ENCODE measurements at regions not wholly inside any gene's neighbourhood (a gene's known extent, or its start where the extent isn't known, plus 50 kb on each side); places are given as distances from the start of the nearest gene placed in this dataset.

GRCh38 chr12:90298289-90298948 lies 589.8 kb upstream of the ATP2B1 start:
- Histone ChIP-seq H3K4me3 (ENCODE audit: insufficient read depth, low read length, poor library complexity, severe bottlenecking) (no peak overlapping the region), H3K36me3 (ENCODE audit: low read length) (no peaks in the 10 kb centered on the region), H4K20me1 (ENCODE audit: low read depth, low read length) (no peaks in the 10 kb centered on the region), H2AFZ (ENCODE audit: low read depth, low read length, severe bottlenecking) (no peak overlapping the region), H3K27ac (ENCODE audit: low read depth, low read length) (no peak overlapping the region), H3K9ac (ENCODE audit: low read length) (no peak overlapping the region), H3K27me3 (ENCODE audit: low read length) (no peaks in the 10 kb centered on the region), H3K9me3 (ENCODE audit: insufficient read depth, low read length) (no peaks in the 10 kb centered on the region), H3K9me2 (replicated peaks; ENCODE audit: insufficient read depth, low read length) (no peaks in the 10 kb centered on the region), H3K79me2 (ENCODE audit: insufficient read depth, low read length) (no peaks in the 10 kb centered on the region), H3K4me2 (ENCODE audit: low read depth, low read length, poor library complexity, severe bottlenecking) (no peak overlapping the region), H3F3A (ENCODE audit: insufficient read depth) (no peaks in the 10 kb centered on the region)
- no peak for TF ChIP-seq EZH2phosphoT487 (conservative IDR thresholded peaks at IDR 0.05; ENCODE audit: low read length)
- TF ChIP-seq, protein P1, sequence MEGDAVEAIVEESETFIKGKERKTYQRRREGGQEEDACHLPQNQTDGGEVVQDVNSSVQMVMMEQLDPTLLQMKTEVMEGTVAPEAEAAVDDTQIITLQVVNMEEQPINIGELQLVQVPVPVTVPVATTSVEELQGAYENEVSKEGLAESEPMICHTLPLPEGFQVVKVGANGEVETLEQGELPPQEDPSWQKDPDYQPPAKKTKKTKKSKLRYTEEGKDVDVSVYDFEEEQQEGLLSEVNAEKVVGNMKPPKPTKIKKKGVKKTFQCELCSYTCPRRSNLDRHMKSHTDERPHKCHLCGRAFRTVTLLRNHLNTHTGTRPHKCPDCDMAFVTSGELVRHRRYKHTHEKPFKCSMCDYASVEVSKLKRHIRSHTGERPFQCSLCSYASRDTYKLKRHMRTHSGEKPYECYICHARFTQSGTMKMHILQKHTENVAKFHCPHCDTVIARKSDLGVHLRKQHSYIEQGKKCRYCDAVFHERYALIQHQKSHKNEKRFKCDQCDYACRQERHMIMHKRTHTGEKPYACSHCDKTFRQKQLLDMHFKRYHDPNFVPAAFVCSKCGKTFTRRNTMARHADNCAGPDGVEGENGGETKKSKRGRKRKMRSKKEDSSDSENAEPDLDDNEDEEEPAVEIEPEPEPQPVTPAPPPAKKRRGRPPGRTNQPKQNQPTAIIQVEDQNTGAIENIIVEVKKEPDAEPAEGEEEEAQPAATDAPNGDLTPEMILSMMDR (IDR thresholded peaks at IDR 0.05; ENCODE audit: insufficient read depth, low read length, poor library complexity, severe bottlenecking): no peak

- TF ChIP-seq, protein P1 (IDR thresholded peaks at IDR 0.05; ENCODE audit: insufficient read depth, low read length, poor library complexity, severe bottlenecking): no peak
- TF ChIP-seq EZH2phosphoT487 (conservative IDR thresholded peaks at IDR 0.05; ENCODE audit: low read length): no peak
- Histone ChIP-seq H3K9ac (ENCODE audit: low read length) (no peak overlapping the region), H3K4me2 (ENCODE audit: low read depth, low read length, poor library complexity, severe bottlenecking) (no peak overlapping the region), H3K79me2 (ENCODE audit: insufficient read depth, low read length) (no peaks in the 10 kb centered on the region), H3K27me3 (ENCODE audit: low read length) (no peaks in the 10 kb centered on the region), H3K4me3 (ENCODE audit: insufficient read depth, low read length, poor library complexity, severe bottlenecking) (no peak overlapping the region), H3F3A (ENCODE audit: insufficient read depth) (no peaks in the 10 kb centered on the region), H3K36me3 (ENCODE audit: low read length) (no peaks in the 10 kb centered on the region), H3K9me2 (replicated peaks; ENCODE audit: insufficient read depth, low read length) (no peaks in the 10 kb centered on the region), H3K9me3 (ENCODE audit: insufficient read depth, low read length) (no peaks in the 10 kb centered on the region), H2AFZ (ENCODE audit: low read depth, low read length, severe bottlenecking) (no peak overlapping the region), H3K27ac (ENCODE audit: low read depth, low read length) (no peak overlapping the region), H4K20me1 (ENCODE audit: low read depth, low read length) (no peaks in the 10 kb centered on the region)
Measured at GRCh38 chr12:90295858-90296257, 587.2 kb upstream of the ATP2B1 start.

DNA sequence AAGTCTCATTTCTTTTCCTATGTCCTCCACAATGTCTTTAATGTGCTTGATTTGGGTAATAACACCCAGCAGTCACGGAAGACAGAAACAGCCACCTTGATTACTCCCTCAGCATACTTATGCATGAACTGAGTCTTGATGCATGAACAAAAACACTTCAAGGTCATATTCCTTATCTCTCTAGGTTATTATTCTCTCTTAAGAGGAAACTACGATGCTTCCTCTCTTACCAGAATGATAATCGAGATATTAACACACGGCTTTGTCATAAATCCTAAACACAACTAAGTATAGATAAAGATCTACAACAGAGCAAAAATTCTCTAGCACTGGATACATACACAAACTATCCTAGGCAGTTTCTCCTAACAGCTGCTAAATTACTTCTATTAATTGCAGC lies 583.5 kb upstream of the ATP2B1 start:
- Histone ChIP-seq H3K27ac (ENCODE audit: low read depth, low read length) (no peak overlapping the region), H2AFZ (ENCODE audit: low read depth, low read length, severe bottlenecking) (no peak overlapping the region), H4K20me1 (ENCODE audit: low read depth, low read length) (no peaks in the 10 kb centered on the region), H3K9me2 (replicated peaks; ENCODE audit: insufficient read depth, low read length) (no peaks in the 10 kb centered on the region), H3F3A (ENCODE audit: insufficient read depth) (no peaks in the 10 kb centered on the region), H3K4me3 (ENCODE audit: insufficient read depth, low read length, poor library complexity, severe bottlenecking) (no peak overlapping the region), H3K36me3 (ENCODE audit: low read length) (no peaks in the 10 kb centered on the region), H3K27me3 (ENCODE audit: low read length) (no peaks in the 10 kb centered on the region), H3K9ac (ENCODE audit: low read length) (no peak overlapping the region), H3K4me2 (ENCODE audit: low read depth, low read length, poor library complexity, severe bottlenecking) (no peak overlapping the region), H3K9me3 (ENCODE audit: insufficient read depth, low read length) (peaks cover 5% of the 10 kb centered on the region; the same call in 1 of the 2 replicates), H3K79me2 (ENCODE audit: insufficient read depth, low read length) (no peaks in the 10 kb centered on the region)
- TF ChIP-seq EZH2phosphoT487 (conservative IDR thresholded peaks at IDR 0.05; ENCODE audit: low read length): no peak
- TF ChIP-seq, protein P1 (IDR thresholded peaks at IDR 0.05; ENCODE audit: insufficient read depth, low read length, poor library complexity, severe bottlenecking): no peak
